ENCODE measurements at regions not wholly inside any gene's neighbourhood (a gene's known extent, or its start where the extent isn't known, plus 50 kb on each side); places are given as distances from the start of the nearest gene placed in this dataset.

DNA sequence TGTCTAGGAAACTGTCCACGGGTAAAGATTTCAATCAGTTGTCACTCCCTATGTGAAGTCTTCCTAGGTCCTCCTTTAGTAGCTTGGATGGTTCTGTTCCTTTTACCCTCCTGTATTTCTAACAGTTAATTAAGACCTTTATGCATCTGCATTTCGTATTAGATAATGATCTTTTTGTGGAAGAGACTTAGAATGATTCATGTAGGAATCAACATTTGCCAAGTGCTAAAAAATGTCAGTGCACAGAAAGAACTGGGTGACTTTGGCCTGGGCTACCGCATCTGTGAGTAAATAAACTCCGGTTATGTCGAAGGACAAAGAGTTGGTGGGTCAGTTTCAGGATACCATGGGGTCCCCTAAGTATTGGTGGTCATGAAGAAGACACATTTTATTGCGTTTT lies 918.0 kb downstream of the TFAP2A start:
- TF ChIP-seq, protein P1, sequence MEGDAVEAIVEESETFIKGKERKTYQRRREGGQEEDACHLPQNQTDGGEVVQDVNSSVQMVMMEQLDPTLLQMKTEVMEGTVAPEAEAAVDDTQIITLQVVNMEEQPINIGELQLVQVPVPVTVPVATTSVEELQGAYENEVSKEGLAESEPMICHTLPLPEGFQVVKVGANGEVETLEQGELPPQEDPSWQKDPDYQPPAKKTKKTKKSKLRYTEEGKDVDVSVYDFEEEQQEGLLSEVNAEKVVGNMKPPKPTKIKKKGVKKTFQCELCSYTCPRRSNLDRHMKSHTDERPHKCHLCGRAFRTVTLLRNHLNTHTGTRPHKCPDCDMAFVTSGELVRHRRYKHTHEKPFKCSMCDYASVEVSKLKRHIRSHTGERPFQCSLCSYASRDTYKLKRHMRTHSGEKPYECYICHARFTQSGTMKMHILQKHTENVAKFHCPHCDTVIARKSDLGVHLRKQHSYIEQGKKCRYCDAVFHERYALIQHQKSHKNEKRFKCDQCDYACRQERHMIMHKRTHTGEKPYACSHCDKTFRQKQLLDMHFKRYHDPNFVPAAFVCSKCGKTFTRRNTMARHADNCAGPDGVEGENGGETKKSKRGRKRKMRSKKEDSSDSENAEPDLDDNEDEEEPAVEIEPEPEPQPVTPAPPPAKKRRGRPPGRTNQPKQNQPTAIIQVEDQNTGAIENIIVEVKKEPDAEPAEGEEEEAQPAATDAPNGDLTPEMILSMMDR (IDR thresholded peaks at IDR 0.05; ENCODE audit: insufficient read depth, low read depth, low read length) = no peak
- no peak for TF ChIP-seq EZH2 (IDR thresholded peaks at IDR 0.05; ENCODE audit: insufficient read depth, low read length)
